HEK293T (cell line): ENCODE measurements at regions not wholly inside any gene's neighbourhood (a gene's known extent, or its start where the extent isn't known, plus 50 kb on each side); places are given as distances from the start of the nearest gene placed in this dataset.
A peak's percentile ranks its signal among the peaks of the same experiment; 100 is the strongest.

Experiments used
- CTCF ChIA-PET: fragments of 350-600 bp; formaldehyde crosslinking; extraction: SDS; loops from one replicate; lab custom pipeline; 2021; ENCODE audit warnings: antibody characterized with exemption, inconsistent platforms; lab: Yijun Ruan, JAX
- POLR2A ChIA-PET: fragments of 350-600 bp; formaldehyde crosslinking; extraction: SDS; loops from one replicate; lab custom pipeline; 2020; ENCODE audit warnings: antibody characterized with exemption, inconsistent platforms; lab: Yijun Ruan, JAX
- DNase-seq: peaks from one replicate; pipeline ENCODE4 v3.0.0; 2012; ENCODE audit warnings: mixed read lengths; ENCODE audit errors: extremely low spot score
- ARNT ChIP-seq: fragments of 450-650 bp; IDR thresholded peaks from 2 replicates; pipeline ENCODE4 v1.6.1; 2017; ENCODE audit warnings: mild to moderate bottlenecking
- BHLHE40 ChIP-seq: fragments of 450-650 bp; IDR thresholded peaks from 2 replicates; pipeline ENCODE4 v1.6.1; 2016; ENCODE audit warnings: mild to moderate bottlenecking, moderate library complexity, borderline replicate concordance
- CTBP1 ChIP-seq: fragments of 450-650 bp; IDR thresholded peaks from 2 replicates; pipeline ENCODE4 v1.6.1; 2016; ENCODE audit warnings: borderline replicate concordance
- ELF4 ChIP-seq: fragments of 450-650 bp; IDR thresholded peaks from 2 replicates; pipeline ENCODE4 v1.6.1; 2017; ENCODE audit warnings: antibody characterized with exemption
- FOXA1 ChIP-seq: fragments of 450-650 bp; IDR thresholded peaks from 2 replicates; pipeline ENCODE4 v1.6.1; 2016; ENCODE audit warnings: mild to moderate bottlenecking
- FOXK2 ChIP-seq: fragments of 450-650 bp; IDR thresholded peaks from 2 replicates; pipeline ENCODE4 v1.6.1; 2016; ENCODE audit warnings: mild to moderate bottlenecking
- FOXM1 ChIP-seq: fragments of 450-650 bp; IDR thresholded peaks from 2 replicates; pipeline ENCODE4 v1.6.1; 2017; ENCODE audit warnings: mild to moderate bottlenecking, borderline replicate concordance
- HDGF ChIP-seq: fragments of 450-650 bp; IDR thresholded peaks from 2 replicates; pipeline ENCODE4 v1.6.1; 2017; ENCODE audit warnings: antibody characterized with exemption, borderline replicate concordance
- L3MBTL2 ChIP-seq: fragments of 450-650 bp; conservative IDR thresholded peaks from 2 replicates; pipeline ENCODE4 v1.6.1; 2016; ENCODE audit warnings: mild to moderate bottlenecking
- LEF1 ChIP-seq: fragments of 450-650 bp; IDR thresholded peaks from 2 replicates; pipeline ENCODE4 v1.6.1; 2017; ENCODE audit warnings: mild to moderate bottlenecking, borderline replicate concordance
- NFRKB ChIP-seq: fragments of 450-650 bp; IDR thresholded peaks from 2 replicates; pipeline ENCODE4 v1.6.1; 2016; ENCODE audit warnings: mild to moderate bottlenecking, moderate library complexity
- PKNOX1 ChIP-seq: fragments of 450-650 bp; IDR thresholded peaks from 2 replicates; pipeline ENCODE4 v1.6.1; 2016
- SP1 ChIP-seq: fragments of 450-650 bp; IDR thresholded peaks from 2 replicates; pipeline ENCODE4 v1.6.1; 2017
- SUZ12 ChIP-seq: fragments of 450-650 bp; IDR thresholded peaks from 2 replicates; pipeline ENCODE4 v1.6.1; 2016; ENCODE audit warnings: mild to moderate bottlenecking
- TARDBP ChIP-seq: fragments of 450-650 bp; IDR thresholded peaks from 2 replicates; pipeline ENCODE4 v1.6.1; 2016
- ZNF384 ChIP-seq: fragments of 450-650 bp; IDR thresholded peaks from 2 replicates; pipeline ENCODE4 v1.6.1; 2016

GRCh38 chr1:223479718-223480425, 86.7 kb downstream of the CCDC185 start:
- no peak for DNase-seq
- TF ChIP-seq ELF4: no peak
- no peak for TF ChIP-seq ARNT
- TF ChIP-seq L3MBTL2: no peak
- TF ChIP-seq NFRKB: no peak
- no peak for TF ChIP-seq TARDBP
- no peak for TF ChIP-seq LEF1
- no peak for TF ChIP-seq FOXA1
- TF ChIP-seq BHLHE40: no peak
- TF ChIP-seq ZNF384: no peak
- no peak for TF ChIP-seq SUZ12
- TF ChIP-seq FOXK2: no peak
- no peak for TF ChIP-seq FOXM1
- no peak for TF ChIP-seq PKNOX1
- TF ChIP-seq CTBP1: no peak
- no peak for TF ChIP-seq HDGF
- TF ChIP-seq SP1: no peak
- ChIA-PET POLR2A (no interaction called here), CTCF (no interaction called here)

GRCh38 chr1:223482132-223482531, 88.9 kb downstream of the CCDC185 start:
- POLR2A ChIA-PET: no interaction called here
- CTCF ChIA-PET: interaction anchor here (2.0 kb wide), 1 partner anchor 8 kb away, joined by 7 read pairs; no protein-coding TSS in a partner anchor
- no peak for TF ChIP-seq HDGF
- no peak for TF ChIP-seq ZNF384
- TF ChIP-seq CTBP1: no peak
- TF ChIP-seq SUZ12: no peak
- TF ChIP-seq TARDBP: no peak
- no peak for TF ChIP-seq SP1
- TF ChIP-seq FOXK2: no peak
- no peak for TF ChIP-seq NFRKB
- TF ChIP-seq LEF1: no peak
- no peak for TF ChIP-seq PKNOX1
- TF ChIP-seq ELF4: no peak
- DNase-seq: no peak

- no peak for TF ChIP-seq FOXK2
- no peak for TF ChIP-seq CTBP1
- no peak for TF ChIP-seq ELF4
- no peak for TF ChIP-seq BHLHE40
- no peak for TF ChIP-seq SP1
- TF ChIP-seq TARDBP: no peak
- no peak for TF ChIP-seq FOXA1
- TF ChIP-seq FOXM1: no peak
- TF ChIP-seq NFRKB: no peak
- TF ChIP-seq ZNF384: no peak
- POLR2A ChIA-PET: no interaction called here
- no peak for DNase-seq
- CTCF ChIA-PET: interaction anchor here (1.0 to 2.0 kb wide), 2 partner anchors 9 kb away, joined by 4 to 7 read pairs; no protein-coding TSS in a partner anchor
These were observed 89.6 kb downstream of the CCDC185 start for GRCh38 chr1:223482766-223483165.

- TF ChIP-seq ARNT (no peak), TARDBP (no peak), FOXK2 (no peak), SUZ12 (no peak), BHLHE40 (no peak), ZNF384 (no peak), NFRKB (no peak), LEF1 (no peak)
- ChIA-PET POLR2A (no interaction called here), CTCF (interaction anchor here (1.0 to 2.0 kb wide), 2 partner anchors 8 to 9 kb away, joined by 4 to 7 read pairs; no protein-coding TSS in a partner anchor)
- no peak for DNase-seq
These were observed 90.3 kb downstream of the CCDC185 start for GRCh38 chr1:223483511-223483910.

- TF ChIP-seq HDGF (no peak), ARNT (no peak), TARDBP (no peak), SUZ12 (no peak), ZNF384 (no peak), L3MBTL2 (no peak), FOXM1 (no peak), SP1 (no peak), NFRKB (no peak), ELF4 (no peak)
- CTCF ChIA-PET: interaction anchor here (1.2 kb wide), 1 partner anchor 11 kb away, joined by 6 read pairs; no protein-coding TSS in a partner anchor
These were observed 93.2 kb downstream of the CCDC185 start for GRCh38 chr1:223486366-223486765.

GRCh38 chr1:223486932-223487886, 94.0 kb downstream of the CCDC185 start:
- no peak for DNase-seq
- no peak for TF ChIP-seq LEF1
- no peak for TF ChIP-seq ARNT
- TF ChIP-seq CTBP1: no peak
- TF ChIP-seq FOXA1: no peak
- no peak for TF ChIP-seq TARDBP
- TF ChIP-seq ELF4: no peak
- no peak for TF ChIP-seq HDGF
- TF ChIP-seq L3MBTL2: no peak
- no peak for TF ChIP-seq BHLHE40
- TF ChIP-seq SUZ12: no peak
- no peak for TF ChIP-seq FOXM1
- no peak for TF ChIP-seq SP1
- TF ChIP-seq ZNF384: no peak
- TF ChIP-seq NFRKB: no peak
- TF ChIP-seq PKNOX1: no peak
- ChIA-PET POLR2A (no interaction called here), CTCF (no interaction called here)

More at GRCh38 chr1:223486366-223486765, 93.2 kb downstream of the CCDC185 start:
- POLR2A ChIA-PET: no interaction called here
- peak; percentile 33 for DNase-seq
